ENCODE measurements at regions not wholly inside any gene's neighbourhood (a gene's known extent, or its start where the extent isn't known, plus 50 kb on each side); places are given as distances from the start of the nearest gene placed in this dataset.
A peak's percentile ranks its signal among the peaks of the same experiment; 100 is the strongest.
"Not testable (repeated sequence)": the region's sequence is repeated elsewhere in the genome, so short reads cannot be mapped to it uniquely, and the experiment has no call there.

DNA sequence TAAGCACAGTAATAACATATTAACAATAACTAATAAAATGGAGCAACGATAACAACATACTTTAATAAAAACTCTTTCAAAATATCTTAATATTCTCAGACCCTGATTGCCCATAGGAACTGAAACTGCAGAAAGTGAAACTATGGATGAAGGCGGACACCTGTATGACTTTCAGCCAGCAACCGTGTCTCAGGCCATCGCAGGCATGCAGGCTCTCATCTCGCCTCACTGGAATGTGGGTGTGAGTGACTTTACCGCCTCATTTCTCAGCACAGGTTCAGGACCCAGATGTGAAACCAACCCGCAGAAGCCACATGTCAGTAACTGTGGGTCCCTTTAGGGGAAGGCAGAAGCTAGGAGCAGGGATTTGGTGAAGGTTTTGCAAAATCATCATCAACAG lies 539.1 kb downstream of the FAM181B start:
- no peak for DNase-seq

DNA sequence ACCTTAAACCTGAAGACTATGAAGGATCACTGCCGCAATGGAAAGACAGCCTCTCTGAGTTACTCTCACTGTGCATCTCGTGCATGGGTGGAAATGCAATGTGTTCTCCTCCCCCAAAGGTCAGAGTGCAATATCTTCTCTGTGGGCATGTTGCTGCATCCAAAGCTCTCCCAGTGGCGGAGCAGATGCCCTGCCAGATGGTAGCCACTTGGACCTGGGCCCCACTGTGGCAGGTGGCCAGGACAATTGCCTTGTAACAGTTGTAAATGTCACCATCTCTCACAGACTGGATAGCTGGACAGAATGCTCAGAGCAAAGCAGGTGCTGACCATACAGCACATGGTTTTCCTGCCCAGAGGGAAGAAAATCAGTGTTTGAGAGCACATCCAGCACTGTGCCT lies 542.0 kb downstream of the FAM181B start:
- no peak for DNase-seq

DNA sequence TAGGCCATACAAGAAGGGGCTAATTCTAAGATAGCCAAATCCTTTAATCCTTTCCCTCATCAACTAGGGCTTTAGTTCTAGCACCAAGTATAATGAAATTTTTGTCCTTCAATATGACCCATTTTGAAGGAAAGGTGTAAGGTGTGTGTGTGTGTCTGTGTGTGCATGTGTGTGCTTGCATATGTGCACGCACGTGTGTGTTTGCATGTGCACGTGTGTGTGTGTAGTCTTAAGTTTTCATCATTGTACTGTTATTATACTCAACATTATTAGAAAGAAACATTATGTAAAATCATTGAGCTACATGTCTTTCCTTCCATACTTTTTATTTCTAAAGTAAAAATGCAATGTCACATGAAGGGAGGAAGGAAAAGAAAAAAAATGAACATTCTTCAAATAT lies 547.7 kb downstream of the FAM181B start:
- DNase-seq, result no peak

DNA sequence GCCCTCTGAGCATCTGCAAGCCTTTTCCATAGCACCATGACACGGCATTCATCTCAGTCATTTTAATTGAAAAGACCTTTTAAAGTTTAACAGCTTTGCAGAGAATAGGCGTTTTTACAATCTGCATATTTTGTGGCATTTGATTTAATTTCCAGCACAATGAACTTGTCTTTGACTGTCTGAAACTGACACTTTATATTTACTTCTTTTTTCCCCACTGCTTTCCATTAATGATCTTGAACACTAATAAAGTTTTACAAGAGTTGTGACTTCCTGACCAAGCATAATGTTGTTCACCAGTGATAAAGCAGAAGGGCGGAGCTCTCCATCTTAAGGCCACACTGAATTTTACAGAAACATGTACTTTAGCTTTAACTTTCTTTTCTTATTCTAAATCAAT lies 548.7 kb downstream of the FAM181B start:
- DNase-seq, result no peak

DNA sequence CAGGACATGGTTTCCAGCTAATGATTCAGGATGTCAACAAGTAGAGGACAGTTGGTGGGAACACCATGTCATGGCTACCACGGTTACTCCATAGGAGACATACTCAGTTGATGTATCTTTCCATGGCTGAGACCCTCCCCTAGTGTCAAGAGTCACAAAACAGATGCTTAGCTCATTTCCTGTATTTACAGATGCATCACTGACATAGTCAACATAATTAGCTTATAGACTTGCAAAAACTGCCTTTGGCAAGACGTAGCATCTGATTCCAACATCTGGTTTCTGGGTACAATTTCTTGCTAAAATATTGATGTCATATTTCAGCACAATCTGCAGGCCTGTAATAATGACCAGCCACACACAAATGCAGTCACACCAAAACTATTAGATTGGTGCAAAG lies 550.3 kb downstream of the FAM181B start:
- no peak for DNase-seq

DNA sequence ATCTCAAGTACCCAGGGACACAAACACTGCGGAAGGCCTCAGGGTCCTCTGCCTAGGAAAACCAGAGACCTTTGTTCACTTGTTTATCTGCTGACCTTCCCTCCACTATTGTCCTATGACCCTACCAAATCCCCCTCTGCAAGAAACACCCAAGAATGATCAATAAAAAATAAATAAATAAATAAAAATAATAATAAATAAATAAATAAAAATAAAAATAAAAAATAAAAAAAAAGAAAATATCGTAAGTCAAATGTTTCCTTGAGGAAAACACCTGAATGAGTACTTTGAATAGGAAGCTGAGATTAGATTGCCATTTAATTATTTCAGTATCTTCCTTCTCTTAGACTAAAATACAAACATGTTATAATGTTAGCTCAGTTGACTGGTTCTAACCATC lies 551.0 kb downstream of the FAM181B start:
- not testable (repeated sequence) for DNase-seq

DNA sequence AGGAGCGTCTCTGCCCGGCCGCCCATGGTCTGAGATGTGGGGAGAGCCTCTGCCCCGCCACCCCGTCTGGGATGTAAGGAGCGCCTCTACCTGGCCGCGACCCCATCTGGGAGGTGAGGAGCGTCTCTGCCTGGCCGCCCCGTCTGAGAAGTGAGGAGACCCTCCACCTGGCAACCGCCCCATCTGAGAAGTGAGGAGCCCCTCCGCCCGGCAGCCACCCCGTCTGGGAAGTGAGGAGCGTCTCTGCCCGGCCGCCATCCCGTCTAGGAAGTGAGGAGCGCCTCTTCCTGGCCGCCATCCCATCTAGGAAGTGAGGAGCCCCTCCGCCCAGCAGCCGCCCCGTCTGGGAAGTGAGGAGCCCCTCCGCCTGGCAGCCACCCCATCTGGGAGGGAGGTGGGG lies 551.9 kb downstream of the FAM181B start:
- DNase-seq, result not testable (repeated sequence)

DNA sequence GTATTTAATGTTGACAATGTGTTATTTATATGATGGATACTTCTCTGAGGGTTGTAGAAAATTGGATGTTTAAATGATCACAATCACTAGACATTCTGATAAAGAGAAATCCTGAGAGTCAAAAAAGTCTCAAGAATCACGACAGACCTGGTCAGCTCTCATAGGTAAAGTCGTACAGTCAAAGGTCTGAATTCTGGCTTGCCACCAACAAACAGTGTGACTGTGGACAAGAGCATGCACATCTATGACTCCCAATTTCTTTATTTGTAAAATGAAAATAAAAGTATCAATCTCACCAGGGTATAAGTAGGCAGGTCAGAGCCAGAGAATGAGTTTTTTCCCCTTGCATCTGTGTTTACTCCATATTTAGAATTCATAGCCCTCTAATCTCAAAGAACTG lies 556.7 kb downstream of the FAM181B start:
- DNase-seq, result no peak

DNA sequence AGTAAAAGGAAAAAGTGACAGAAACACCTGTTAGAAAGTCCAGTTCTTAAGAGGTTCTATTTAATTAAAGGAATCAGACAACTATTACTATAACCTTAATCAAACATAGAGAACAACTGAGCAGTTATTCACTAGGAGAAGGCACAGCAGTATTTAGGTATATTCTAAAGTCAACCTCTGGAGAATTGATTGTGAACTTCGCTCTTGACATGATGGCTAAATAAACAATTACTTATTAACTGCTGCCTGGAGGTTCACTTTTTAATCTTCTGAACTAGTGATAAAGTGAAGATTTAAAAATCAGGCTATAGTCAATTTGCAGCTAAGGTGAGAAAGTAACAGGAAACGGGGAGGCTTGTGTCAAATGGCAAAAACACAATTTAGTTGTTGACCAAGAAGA lies 557.3 kb downstream of the FAM181B start:
- DNase-seq, result no peak

DNA sequence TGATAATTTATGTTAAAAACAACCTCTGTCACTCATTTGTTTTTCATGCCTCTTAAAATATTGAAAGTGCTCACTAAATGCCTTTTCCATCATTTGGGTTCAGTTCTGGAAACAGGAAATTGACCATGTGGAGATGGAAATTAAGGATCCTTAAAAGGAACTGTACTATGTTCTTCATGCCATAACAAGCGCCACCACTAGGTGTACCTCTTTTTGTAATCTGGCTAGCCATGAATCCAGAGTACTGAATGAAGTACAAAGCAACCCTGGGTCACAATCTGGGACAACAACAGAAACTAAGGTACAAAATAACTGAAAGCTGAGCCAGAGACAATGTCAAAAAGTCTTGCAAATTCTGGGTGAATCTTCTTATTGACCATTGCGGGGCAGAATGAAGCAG lies 559.1 kb downstream of the FAM181B start:
- DNase-seq, result no peak

DNA sequence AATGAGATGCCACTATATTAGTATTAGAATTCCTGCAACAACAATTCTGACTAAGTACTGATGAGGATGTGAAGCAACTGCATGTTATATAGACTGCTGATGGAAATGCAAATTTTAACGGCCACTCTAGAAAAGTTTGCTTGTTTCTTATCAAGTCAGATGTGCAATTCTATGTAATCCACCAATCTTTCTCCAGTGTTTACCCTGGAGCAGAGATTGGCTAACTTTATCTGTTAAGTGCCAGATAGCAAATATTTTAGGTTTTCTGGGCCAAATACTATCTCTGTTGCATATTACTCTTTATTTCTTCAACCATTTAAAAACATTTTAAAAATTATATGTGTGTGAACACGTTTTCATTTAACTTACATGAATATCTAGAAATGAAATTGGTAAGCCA lies 586.9 kb downstream of the FAM181B start:
- no peak for DNase-seq

DNA sequence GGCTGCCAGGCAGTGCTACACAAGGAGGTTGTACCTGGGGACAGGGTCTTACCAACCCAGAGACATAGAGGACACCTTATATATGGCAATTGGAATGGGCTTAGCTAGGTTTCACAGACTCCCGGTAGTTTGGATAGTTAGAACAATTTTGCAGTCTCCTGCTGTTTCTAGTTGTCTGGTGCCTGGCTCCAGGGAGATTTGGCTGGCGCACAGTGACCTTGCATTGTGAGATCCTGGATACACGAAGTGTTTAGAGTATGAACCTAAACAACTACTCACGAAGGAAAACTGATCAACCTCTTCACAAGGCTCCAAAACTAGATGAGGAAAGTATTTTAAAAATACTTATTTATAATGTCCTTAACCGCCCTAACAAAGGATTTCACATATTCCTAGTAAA lies 614.7 kb downstream of the FAM181B start:
- DNase-seq, result no peak

DNA sequence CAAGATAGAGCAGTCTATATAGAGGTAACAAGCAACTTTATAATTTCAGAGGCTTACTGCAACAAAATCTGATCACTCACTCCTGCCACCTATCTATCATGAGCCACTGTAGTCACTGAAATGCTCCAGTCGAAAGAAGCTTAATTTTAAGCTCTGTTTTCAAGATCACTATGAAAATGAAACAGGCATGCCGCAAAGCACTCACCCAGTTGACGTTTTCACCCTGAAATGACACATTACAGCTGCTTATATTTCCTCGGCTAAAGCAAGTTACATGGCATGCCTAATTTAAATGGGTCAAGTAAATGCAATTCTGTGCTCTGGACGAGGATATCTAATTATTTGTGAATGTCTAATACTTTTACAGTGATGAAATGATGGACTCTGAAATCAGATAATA lies 616.3 kb downstream of the FAM181B start:
- DNase-seq, result no peak

DNA sequence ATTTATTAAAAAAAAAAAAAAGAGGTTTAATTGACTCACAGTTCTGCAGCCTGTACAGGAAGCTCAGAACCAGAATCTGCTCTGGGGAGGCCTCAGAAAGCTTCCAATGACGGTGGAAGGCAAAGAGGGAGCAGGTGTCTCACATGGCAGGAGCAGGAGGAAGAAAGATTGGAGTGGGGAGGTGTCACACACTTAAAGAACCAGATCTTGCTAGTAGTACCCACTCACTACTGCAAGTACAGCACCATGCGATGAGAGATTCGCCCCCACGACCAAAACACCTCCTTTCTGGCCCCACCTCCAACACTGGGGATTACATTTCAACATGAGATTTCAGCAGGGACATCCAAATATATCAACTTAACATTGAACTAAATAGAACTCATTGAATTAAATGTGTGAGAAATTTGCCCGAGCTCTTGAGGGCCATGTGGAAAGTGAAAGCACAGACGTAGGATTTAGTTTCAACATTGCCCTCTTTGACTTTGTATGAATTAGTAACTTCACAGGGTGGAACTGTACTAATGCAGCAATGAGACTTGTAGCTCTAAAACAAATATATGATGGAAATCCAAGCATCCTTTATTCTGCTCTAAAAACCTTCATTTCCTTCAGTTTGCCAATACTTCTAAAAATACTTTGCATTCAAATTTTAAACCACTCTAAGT lies 628.2 kb downstream of the FAM181B start:
- no peak for DNase-seq

DNA sequence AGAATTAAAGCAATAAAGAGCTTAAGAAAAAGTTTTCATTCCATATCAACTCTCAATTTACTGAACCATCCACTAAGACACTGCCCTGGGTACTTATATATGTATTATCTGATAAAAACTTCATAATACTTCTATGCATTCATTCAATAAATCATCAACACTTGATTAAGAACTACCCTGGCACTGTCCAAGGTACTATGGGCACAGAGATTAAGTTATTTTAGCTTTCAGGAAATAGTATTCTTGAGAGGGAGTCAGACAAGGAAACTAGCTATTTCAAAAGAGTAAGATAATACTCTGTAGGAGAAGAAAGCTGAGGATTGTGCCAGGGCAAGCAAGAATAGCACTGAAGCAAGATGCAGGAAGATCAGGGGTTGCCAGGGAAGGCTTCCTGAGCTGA lies 640.8 kb downstream of the FAM181B start:
- no peak for DNase-seq

DNA sequence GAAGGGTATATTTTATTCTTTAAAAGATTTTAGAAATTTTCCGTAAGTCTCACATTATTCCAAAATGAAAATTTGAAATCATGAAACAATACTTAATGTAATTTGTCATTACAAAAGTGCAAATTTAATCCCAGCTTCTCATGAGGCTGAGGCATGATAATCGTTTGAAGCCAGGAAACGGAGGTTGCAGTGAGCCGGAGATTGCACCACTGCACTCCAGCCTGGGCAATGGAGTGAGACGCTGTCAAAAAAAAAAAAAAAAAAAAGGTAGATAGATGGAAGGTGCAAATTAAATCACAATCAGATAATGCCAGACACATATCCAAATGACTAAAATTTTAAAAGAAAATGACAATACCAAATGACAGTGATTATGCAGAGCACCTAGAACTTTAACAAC lies 644.2 kb downstream of the FAM181B start:
- no peak for DNase-seq

DNA sequence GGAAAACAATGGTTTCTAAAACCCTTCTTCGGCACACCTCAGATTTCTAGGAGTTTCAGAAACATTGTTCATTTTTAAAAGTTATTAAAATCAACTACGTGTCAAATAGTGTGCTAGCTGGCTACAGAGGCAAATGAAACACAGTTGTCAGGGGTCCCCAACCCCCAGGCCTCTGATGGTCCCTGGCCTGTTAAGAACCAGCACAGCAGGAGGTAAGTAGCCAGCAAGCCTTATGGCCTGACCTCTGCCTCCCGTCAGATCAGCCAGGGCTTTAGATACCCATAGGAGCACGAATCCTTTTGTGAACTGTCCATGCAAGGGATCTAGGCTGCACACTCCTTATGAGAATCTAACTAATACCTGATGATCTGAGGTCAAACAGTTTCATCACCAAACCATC lies 648.2 kb downstream of the FAM181B start:
- DNase-seq, result no peak

DNA sequence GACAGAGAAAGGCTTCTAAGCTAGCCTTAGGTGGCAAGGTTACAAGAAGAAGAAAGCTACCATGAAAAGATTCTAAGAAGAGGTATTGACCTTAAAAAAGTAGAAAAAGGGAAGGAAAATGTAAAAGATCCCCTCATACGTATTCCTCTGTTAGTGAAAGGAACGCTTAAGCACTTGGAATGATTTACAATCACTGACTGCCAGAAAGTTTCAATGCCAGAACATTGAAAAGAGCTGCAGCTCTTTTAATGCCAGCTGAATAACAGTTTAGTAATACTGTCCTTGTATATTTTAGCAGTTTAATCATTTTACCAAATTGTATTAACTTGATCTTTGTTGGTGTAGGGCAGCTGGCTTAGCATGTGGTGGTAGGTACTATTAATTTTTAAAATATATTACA lies 650.7 kb downstream of the FAM181B start:
- peak; percentile 4 for DNase-seq

DNA sequence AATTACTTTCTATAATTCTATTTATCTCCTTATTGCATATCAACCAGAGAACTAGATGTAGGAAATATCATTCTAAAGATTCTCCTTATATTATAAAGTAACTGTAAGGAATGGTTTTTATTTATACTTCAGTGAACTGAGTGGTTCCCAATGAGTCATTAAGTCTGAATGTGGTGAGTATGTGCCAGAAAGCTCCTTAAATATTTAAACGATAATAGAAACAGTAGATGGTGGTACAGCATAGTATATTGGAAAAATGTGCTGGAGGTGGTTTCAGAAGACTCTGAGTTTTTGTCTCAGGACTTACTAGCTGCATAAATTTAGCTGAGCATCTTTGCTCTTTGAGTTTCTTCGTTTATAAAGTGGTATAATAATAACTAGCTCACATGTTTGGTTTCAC lies 653.5 kb downstream of the FAM181B start:
- DNase-seq, result peak; percentile 75

DNA sequence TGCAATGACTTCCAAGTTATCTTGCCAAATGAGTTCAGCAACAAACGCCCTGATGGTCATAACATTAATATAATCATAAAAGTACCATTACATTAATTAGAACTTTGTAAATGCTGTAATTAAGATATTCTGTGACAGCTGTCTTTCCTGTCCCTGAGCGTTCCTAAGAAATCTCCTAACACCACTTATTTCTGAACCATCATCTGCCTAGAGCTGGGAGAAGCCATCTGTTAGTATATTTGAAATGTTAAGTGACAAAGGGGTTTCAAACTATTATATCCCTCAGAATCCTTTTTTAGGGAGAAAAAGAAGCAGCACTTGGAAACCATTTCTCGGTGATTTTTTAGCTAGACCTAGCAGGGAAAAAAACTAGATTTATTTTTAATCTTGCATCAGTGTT lies 657.5 kb downstream of the FAM181B start:
- no peak for DNase-seq

DNA sequence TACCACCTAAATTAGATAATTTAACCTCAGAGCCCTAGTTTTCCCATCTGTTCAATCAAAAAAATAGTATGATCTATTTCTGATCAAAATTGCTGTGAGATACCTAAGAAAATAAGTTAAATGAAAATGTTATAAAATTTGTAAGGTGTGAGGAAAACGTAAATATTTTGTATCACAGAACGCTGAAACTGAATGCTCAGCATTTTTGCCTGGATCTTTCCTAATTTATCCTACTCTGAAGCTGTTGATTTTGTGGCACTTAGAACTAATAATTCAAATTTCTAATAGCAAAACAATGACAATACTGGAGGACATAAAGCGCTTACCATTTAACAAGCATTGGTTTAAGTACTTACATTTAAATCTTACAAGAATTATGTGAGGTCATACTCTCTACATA lies 674.2 kb downstream of the FAM181B start:
- no peak for DNase-seq

DNA sequence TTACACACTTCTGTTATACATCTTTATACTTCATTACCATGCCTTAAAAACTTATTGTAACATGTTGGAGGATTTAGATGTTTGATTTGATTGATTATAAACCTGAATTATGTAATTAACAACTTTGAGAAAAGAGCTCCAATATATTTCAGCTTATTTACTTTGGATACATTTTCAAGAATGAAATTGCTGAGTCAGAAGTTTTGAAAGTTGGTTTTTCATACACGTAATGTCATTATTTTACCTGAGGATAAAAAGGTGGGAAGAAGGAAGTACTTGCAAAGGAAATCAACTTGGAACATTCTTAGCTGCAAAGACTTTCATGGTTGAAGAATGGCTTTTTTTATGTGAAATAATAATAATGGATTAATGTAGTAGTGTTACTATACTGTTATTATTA lies 677.2 kb downstream of the FAM181B start:
- DNase-seq, result no peak

DNA sequence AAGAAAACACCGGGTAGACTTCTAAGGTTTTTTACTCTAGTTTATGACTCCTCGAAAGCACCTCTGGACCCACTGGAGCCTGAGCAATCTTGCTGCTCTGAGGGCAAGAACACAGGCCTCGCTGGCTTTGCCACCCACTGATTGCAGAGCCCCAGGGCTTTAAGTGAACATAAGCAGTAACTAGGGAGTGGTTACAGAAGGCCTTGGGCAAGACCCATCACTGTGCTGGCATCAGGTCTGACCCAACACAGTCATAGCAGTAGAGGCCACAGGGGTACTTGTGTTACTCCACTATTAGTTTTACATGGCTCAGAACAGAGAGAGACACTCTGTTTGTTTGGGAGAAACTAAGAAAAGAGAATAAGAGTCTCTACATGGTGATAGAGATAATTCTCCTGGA lies 684.5 kb downstream of the FAM181B start:
- DNase-seq, result no peak

DNA sequence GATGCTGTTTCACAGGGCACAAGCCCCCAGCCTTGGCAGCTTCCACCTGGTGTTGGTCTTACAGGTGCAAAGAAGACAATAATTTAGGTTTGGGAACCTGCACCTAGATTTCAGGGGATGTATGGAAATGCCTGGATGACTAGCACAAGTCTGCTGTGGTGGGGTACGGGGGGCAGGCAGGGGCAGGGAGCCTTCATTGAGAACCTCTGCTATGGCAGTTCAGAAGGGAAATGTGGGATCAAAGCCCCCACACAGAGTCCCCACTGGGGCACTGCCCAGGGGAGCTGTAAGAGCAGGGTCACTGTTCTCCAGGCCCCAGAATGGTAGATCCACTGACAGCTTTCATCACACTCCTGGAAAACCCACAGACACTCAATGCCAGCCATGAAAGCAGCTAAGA lies 686.5 kb downstream of the FAM181B start:
- no peak for DNase-seq

DNA sequence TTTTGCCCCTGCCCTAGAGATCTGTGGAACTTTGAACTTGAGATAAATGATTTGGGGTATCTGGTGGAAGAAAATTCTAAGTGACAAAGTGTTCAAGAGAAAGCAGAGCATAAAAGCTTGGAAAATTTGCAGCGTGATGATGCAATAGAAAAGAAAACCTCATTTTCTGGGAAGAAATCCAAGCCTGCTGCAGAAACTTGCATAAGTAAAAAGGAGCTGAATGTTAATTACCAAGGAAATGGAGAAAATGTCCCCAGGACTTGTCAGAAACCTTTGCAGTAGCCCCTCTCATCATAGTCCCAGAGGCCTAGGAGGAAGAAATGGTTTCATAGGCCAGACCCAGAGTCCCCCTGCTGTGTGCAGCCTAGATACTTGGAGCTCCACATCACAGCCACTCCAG lies 686.9 kb downstream of the FAM181B start:
- peak; percentile 79 for DNase-seq
